GM21423 (cell line): ENCODE measurements at regions not wholly inside any gene's neighbourhood (a gene's known extent, or its start where the extent isn't known, plus 50 kb on each side); places are given as distances from the start of the nearest gene placed in this dataset.

Source experiments
- ATAC-seq: cut with Tn5 transposase; IDR thresholded peaks from one replicate; pipeline ENCODE4 v1.9.1; 2021; ENCODE audit warnings: mild to moderate bottlenecking, moderate library complexity; ENCODE audit not compliant: unreplicated experiment

DNA sequence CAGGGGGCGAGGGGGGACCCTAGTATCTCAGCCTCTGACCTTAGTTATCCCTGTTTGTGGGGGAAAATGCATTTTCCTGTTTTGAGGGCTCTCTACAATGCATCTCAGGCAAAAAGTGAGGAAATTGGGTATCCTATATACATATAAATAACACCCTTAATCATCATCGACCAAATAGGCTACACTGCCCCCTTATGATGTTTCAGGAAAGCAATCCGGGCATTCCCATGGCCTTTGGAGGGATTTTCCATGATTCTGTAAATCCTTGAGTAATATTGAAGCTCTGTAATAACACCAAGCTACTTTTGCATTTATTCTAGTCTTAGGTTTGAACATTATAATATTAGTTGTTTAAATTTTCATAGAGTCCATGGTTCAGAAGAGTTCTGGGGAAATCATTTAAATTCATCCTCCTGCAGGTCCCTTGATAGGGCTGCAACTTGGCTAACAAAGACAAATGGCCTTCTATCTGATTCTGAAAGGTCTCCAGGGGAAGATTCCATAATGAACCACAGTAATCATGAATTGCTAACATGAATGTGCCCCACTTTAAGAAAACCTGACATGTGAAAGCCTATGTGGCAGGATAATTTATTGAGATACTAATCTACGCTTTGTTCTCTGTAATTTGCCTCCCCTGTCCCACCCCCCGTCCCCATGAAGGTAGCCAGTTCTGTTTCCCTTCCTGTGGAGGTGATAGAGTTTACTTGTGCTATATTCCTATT, 91.5 kb upstream of the SCOC start:
- ATAC-seq = no peak

DNA sequence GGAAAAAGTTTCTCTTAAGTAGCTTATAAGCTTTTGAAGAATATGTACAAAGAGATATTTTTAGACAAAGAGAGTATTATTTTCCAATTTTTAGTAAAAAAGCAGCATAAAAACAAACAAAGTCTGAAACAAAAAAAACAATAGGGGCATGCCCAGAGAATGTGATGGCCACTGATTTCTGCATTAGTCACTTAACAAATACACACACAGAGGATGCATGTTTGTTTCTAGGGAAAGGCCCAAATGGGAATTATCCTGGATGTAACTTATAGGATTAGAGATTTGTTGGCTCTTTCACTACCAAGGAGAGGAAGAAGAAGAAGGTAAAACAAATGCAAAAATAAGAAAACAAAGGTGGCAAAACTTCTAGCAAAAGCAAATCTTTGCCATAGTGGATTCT, 95.9 kb upstream of the SCOC start:
- no peak for ATAC-seq

DNA sequence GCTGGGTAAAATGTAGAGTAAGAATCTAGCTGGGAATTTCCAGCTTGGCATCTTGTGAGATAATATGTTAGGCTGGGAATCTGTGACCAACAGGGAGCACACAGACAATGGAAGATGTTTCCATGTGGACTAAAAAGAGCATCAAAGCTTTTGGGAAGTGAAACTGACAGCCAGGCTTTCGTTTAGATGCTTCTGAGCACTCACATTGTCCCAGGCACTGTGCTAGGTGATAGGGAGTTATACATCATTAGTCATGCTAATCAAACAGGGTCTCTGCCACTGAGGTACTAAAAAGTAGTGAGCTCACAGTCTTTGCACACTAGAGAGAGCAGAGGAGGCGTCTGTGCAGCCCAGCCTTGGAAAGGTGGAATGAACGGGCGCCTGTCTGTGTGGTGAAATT, 101.9 kb upstream of the SCOC start:
- ATAC-seq = no peak

DNA sequence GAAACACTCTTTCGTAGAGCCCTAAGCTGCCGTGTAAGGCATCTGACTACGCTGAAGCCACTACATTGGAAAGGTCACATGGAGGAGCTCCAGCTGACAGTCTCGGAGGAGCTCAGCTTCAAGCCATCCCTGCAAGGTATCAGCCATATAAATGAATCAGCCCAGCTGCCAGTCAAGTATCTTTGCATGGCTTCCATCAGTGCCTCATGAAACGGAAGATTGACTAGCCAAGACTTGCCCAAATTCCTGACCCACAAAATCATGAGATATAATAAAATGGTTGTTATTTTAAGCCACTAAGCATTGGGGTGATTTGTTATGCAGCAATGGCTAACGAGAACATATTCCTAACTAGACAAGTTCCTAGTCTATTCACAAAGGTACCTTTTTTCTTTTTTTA, 104.1 kb upstream of the SCOC start:
- no peak for ATAC-seq

DNA sequence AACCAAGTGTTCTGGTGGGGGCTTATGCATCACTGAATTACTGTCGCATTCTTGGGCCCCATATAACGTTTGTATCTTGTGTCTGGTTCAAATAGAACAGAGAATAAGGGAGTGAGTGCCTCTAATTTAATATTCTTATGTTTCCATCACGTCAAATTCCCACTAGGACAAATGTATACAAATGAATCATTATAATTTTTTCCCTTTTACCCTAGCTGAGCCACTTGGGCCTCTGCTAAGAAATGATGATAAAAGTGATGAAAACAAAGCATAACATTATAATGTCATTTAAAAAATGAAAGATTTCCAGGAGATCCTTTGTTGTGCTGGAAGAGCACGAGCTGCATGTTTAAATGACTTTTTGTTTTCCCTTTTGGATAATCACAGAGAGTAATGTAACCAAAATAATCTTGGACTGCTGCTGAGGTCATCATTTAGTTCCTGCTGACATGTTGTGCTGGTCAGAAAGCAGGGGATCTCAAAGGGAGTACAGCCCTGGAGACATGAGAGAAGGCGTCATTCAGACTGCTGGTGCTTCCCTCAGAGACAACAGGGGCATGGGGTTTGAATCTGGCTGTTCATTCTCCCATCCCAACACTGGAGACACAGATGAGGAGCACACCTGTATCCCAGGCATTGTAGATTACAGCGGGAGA, 105.1 kb upstream of the SCOC start:
- ATAC-seq = no peak

DNA sequence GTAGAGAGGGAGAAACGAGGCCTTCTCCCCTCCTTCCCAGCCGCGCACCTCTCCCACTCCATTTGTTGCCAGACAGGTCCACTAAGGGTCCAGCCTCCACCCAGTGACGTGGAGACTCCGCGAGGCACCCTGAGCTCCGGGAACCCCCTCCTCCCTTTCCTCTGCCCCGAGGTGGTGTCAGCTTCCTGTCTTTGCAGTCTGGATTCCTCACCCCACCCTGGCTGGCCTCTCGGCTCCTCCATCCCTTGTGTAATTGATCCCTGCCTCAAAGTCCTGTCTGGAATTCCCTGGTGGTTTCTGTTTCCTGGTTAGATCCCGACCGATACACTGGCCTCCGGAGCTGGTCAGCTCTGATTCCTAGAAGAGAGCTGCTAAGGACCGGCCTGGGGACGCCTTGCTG, 105.9 kb upstream of the SCOC start:
- ATAC-seq = no peak

DNA sequence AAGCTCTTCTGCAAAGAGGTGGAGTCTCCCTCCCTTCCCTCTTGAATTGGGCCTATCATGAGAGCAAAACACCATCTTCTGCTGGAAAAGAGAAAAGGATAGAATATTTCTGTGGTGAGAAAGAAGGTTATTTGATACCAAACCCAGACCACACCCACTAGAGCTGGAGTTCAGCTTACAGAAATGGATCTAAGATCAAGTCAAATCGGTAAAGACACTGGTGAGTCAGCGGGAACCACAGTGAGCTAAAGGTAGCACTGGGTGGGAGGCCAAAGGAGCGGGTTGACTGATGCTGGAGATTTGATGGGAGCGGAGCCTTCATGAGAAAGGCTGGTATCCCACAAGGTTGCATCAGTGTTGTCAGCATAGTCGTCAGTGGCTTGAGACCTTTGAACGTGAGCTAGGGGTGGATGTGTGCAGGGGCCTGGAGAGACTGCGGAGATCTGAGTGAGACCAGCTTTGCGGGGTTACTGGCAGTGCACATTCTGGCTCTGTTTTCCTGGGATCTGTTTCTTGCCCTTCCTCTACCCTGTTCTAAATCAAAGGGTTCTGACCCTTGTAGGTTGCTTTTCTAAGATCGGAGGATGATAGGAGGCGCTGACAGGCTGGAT, 106.4 kb upstream of the SCOC start:
- no peak for ATAC-seq

DNA sequence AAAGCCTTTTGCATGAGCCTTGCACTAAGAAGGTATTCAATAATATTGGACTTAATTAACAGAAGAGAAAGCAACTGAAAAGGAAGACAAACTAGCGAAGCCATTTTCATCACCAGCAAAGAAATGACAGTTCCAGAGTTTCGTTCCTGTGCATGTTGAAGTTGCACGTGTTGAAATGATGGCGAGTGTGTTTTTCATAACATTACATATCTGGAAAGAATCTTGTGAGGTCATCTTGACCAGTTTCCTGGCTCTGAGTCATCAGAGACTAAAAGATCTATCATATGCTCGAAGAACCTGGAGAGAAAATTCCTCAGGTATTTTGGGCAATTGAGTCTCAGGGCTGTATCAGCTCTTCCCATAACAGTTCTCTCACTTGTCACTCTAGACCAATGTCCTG, 106.2 kb upstream of the MAML3 start:
- no peak for ATAC-seq

DNA sequence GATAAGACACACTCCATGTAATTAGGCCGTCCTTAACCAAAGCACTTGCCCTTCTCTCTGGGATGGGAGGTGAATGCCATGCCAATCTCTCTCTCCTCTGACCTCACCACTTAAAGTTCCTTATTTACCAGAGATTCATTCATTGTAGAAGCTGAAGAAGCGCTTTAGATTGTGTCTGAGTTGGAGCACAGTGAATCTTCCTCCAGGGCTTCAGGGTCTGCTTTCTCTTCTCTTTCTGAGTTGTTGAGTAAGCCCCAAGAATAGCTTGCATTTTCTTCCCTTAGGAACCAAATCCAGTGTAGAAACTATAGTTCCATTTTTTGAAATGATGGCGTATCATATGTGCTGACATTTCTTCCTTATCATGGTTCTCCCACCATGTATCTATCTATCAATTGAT, 104.5 kb upstream of the MAML3 start:
- no peak for ATAC-seq

DNA sequence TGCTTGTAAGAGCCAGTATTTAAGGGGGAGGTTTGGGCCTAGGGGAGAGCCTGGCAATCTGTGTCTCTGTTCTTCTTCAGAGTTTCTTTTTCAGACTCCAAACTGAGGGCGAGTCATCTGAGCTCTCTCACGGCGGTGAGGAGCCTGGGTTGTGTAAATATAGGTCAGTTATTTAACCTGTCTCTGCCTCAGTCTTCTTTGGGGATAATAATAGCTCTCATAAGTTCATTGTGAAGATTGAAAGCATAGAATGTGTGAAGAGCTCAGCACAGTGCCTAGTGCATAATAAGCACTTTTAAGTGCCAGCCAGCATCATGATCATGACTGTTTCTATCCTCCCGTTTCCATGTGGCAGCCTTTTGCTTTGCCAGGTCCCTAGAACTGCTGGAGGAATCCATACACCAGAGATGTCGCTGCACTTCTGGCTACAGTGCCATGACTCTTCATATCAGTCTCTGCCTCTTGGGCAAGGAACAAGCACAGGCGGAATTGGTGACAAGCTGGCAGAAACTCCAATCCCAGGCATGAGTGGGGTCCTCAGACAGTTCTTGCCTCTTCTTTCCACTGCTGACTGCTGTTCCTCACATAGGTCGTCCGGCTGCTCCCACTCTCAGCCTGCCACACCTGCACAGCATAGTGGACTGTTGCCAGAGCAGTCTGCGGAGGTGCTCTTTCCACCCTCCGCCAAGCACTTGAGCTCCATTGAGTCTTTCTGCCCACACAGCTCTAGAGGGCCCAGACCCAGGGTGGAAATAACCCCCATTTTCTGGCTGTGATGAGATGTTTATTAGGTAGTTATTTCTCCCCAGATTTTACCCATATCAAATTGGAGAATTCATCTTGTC, 103.7 kb upstream of the MAML3 start:
- no peak for ATAC-seq

DNA sequence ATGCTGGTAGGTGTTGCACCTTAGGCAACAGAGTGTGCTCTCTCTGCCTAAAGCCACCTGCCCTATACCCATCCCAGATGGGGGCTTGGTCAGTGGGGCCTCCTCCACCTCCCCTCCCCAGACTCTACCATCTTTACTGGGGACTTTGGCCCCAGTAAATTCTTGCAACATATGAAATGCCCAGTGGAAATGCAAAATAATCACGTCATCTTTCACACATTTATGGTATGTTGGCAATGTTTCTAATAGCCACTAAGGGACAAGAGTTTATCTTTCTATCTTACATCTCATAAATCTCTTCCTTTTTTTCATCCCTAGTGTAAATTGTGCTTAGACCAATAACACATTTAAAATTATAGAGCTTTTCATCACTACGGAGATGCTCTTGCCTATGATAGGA, 103.0 kb upstream of the MAML3 start:
- ATAC-seq = no peak

DNA sequence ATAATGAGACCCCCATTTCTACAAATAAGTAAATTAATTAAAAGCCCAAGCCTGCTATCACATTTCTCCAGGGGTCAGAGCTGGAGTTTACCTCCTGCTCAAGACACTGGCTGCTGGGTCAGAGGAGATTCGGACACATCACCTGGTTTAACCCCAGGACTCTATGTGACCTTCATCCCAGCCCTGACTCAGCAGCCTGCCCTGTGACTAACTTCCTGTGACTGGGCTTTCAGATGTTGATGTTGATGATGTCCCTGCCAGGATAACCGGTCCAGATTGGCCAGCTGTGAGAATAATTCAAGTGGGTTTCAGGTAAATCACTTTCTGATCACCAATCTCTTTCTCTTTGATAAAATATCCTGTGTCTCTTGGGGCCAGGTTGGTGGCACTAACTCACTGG, 102.4 kb upstream of the MAML3 start:
- ATAC-seq = no peak

DNA sequence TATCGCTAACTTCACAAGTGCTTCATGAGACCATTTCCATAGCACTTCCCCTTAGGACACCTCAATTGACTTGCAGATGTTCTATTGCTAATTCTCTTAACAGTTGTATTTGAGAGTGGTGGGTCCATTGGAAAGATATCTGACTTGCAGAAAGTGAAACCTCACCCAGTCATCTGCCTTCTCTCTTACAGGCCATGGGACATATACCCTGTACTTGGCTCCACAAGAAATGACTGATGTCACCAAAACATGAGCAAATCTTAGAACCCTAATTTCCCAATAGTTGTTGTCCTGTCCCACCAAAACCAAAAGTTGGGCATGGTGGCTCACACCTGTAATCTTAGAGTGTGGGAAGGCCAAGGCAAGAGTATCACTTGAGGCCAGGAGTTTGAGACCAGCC, 101.9 kb upstream of the MAML3 start:
- ATAC-seq = no peak

DNA sequence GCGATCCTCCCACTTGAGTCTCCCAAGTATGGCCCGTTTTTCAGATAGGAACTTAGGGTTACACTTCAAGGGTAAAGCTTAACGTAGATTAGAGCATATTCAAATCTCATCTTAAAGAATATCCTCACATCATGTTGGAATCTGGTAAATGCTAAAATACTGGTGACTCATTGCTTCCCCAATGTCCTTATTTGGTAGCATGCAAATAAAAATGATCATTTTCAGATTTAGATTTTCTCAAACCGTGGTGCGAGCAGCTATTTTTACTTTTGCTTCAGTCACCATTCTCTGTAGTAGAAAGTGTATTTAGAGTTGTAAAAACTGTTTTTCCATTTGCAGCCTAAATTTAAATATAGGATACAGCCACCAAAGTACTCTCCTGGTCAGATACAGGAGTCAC, 101.5 kb upstream of the MAML3 start:
- no peak for ATAC-seq

DNA sequence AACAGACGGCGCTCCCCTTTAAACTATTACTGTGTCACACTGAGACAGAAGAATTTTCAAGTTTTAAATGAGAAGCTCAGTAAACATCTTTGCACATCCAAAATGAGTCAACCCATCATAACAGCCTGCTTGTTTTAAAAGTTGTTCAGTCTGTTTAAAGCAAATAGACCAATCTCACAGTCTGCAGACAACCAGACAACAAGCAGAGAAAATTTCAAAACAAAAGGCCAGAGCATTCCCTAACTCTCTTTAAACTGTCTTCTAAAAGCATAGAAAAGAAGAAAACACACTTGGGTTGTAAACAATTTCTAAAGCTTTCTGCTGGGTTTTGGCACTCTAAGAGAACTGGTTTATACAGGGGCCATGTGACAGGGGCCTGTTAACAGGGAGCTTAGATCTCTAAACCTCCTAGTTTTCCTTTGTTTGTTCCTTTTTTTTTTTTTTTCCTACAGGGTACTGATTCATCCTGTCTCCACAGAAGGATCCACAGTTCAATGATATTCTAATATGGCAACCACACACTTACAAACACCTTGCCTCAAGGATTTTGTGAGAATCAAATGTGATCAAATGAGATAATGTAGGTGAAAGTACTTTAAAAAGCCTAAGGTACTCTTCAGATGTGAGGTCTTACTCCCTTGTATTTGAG, 100.8 kb upstream of the MAML3 start:
- no peak for ATAC-seq

DNA sequence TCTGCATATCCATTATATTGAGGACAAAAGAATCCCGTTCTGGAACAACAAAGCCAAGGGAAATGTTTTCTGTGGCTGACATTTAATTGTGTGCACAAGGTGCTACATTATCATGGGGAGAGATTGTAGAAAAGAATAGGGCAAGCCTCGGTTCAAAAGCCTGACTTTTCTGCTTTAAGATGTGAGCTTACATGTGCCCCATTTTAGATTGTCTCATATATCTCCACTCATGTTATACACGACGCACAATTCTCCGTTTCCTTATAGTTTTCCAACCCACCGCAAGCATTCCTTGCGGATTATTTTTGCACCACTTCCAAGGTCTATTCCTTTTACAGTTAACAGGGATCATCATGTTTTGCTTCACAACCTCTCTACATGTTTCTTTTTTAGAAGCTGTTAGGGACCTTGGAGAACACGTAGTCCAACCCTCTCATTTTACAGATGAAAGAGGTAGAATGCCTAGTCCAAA, 99.6 kb upstream of the MAML3 start:
- ATAC-seq = no peak

DNA sequence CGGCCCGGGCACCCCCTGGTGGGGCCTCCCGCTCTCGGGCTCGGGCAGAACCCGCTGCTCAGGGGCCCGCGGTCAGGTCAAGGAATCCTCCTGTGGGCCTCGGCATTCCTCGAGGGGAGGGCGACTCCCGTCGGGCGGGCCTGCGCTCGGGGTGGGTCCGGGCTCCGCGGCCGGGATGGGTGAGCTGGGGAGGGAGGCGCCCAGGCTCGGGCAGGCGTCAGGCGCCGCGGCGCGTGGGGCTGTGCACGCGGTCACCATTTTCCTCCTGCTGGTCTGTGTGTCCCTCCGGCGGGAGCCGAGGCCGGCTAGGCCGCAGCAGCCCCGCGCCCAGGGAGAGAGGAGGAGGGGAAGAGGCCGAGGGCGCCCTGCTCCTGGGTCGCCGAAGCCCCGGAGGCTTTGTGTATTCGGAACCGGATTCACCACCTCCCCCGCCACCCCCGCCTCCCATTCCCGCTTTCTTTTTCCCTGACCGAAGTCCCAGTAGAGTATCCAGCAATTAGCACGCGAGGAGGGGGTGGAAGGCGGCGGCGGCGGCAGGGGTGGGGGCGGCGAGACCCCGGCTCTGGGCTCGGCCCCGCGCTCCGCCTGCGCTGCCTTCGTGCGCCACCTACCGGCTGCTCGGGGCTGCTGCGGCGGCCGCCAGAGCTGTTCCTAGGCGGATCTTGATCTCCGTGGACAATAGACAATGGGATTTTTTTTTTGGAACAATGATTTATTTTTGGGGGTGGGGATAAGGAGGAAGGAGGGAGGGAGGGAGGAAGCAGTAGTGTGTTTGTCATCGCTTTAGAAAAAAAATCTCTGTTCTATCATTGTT, 99.0 kb upstream of the MAML3 start:
- ATAC-seq = no peak

DNA sequence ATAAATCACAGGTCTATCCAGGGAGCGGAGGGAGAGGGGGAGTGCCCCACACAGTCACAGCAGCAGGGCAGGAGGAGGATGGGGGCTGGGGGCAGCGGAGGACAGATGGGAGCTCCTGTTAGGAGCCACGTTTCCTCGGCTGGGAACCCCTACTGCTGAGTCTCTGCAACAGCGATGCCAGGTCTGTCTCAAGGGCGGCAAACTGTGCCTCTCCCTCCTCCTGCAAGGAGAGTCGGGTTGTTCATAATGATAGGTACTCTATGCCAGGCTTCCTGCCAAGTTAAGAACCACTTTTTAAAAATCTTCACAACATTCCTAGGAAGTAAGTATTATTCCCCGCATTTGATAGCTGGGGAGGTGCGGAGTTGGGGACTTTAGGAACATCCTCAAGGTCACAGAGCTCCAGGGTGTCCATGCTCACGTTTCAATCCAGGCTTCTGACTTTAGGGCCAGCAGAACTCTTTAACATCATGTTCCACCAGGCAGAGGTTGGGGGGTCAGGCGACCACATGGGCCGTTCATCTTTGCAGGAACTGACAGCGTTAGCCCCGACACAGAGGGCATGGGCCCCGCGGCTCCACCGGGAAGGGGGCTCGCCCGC, 98.3 kb upstream of the MAML3 start:
- ATAC-seq = no peak

DNA sequence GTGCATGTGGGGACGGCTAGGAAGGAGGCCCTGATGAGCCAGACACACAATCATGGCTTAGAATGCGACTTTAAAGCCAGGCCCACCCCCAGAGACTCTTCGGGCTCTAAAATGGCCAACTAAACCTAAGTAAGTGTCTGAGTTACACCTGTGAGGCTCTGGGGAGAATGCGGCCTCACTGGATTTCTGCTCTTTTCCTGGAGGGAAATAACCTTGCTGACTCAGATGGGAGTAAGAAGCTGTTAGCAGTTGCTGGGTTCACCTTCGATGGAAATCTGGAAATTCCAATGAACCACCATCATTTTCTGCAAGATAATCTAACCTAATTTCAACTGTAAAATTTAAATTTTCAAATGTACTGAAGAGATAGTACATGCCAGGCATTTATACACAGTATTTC, 97.6 kb upstream of the MAML3 start:
- no peak for ATAC-seq
